ENCODE measurements at regions not wholly inside any gene's neighbourhood (a gene's known extent, or its start where the extent isn't known, plus 50 kb on each side); places are given as distances from the start of the nearest gene placed in this dataset.

- Histone ChIP-seq H3K4me3 (no peak overlapping the region), H3K4me1 (no peaks in the 10 kb centered on the region), H3K27ac (no peak overlapping the region), H3K27me3 (peaks cover 0 to 41% (median 5%) of the 10 kb centered on the region in 7 donors), H3K9me3 (no peaks in the 10 kb centered on the region), H3K36me3 (no peaks in the 10 kb centered on the region)
- TF ChIP-seq CTCF (IDR thresholded peaks at IDR 0.05): no peak
- no peak for DNase-seq
- no peak for ATAC-seq
- WGBS, 2 donors: 46 to 63% methylated on average over 2 of the region's 2 CpGs
- intact Hi-C loops (cut with DNase I): no loop called here
Observed at GRCh38 chr18:5639131-5639530, 95.3 kb upstream of the EPB41L3 start.

- WGBS, 2 donors: 86 to 97% methylated on average over 3 of the region's 3 CpGs
- Histone ChIP-seq H3K4me1 (peaks cover 5 to 20% (median 14%) of the 10 kb centered on the region in 9 donors), H3K4me3 (no peak overlapping the region), H3K27ac (no peak overlapping the region), H3K27me3 (peaks cover 8 to 58% (median 48%) of the 10 kb centered on the region in 7 donors), H3K36me3 (no peaks in the 10 kb centered on the region), H3K9me3 (no peaks in the 10 kb centered on the region)
- TF ChIP-seq CTCF (IDR thresholded peaks at IDR 0.05): no peak
- intact Hi-C loops (cut with DNase I): no loop called here
- ATAC-seq (no peak), DNase-seq (no peak)
Observed at GRCh38 chr18:5632041-5632440, 88.2 kb upstream of the EPB41L3 start.

- WGBS, 2 donors: 56 to 60% methylated on average over 12 of the region's 12 CpGs
- TF ChIP-seq CTCF (IDR thresholded peaks at IDR 0.05): no peak
- Histone ChIP-seq H3K27ac (no peak overlapping the region), H3K36me3 (no peaks in the 10 kb centered on the region), H3K27me3 (peaks cover 8 to 65% (median 57%) of the 10 kb centered on the region in 7 donors), H3K9me3 (no peaks in the 10 kb centered on the region), H3K4me1 (peaks cover 5 to 20% (median 14%) of the 10 kb centered on the region in 9 donors), H3K4me3 (peak overlapping the region in 3 of 10 donors; percentile 64 to 68 (median 65))
- ATAC-seq: no peak
- intact Hi-C loops (cut with DNase I): no loop called here
- DNase-seq: no peak
Observed at GRCh38 chr18:5630900-5631413, 87.2 kb upstream of the EPB41L3 start.

GRCh38 chr18:5630057-5630899, 86.5 kb upstream of the EPB41L3 start:
- DNase-seq (peak; percentile 59 to 77), ATAC-seq (peak; percentile 85 to 96 (median 91))
- intact Hi-C loops (cut with DNase I): no loop called here
- 1% methylated on average over 63 to 79 of the region's 79 CpGs for WGBS, 2 donors
- Histone ChIP-seq H3K9me3 (no peaks in the 10 kb centered on the region), H3K27ac (peak overlapping the region in 7 of 10 donors; percentile 0 to 79 (median 31)), H3K4me3 (peak overlapping the region; percentile 15 to 77 (median 61)), H3K27me3 (peaks cover 8 to 72% (median 63%) of the 10 kb centered on the region in 7 donors), H3K36me3 (no peaks in the 10 kb centered on the region), H3K4me1 (peaks cover 5 to 20% (median 14%) of the 10 kb centered on the region in 9 donors)
- TF ChIP-seq CTCF (IDR thresholded peaks at IDR 0.05): no peak

All from heart right ventricle (tissue), 16 donors.